NAMALWA (cell line): ENCODE measurements at regions not wholly inside any gene's neighbourhood (a gene's known extent, or its start where the extent isn't known, plus 50 kb on each side); places are given as distances from the start of the nearest gene placed in this dataset.
A peak's percentile ranks its signal among the peaks of the same experiment; 100 is the strongest.
"Not testable (repeated sequence)": the region's sequence is repeated elsewhere in the genome, so short reads cannot be mapped to it uniquely, and the experiment has no call there.

Source experiments
- DNase-seq: peaks from one replicate; pipeline ENCODE4 v3.0.0-alpha.2; 2015; ENCODE audit warnings: low spot score

GRCh38 chr2:219726916-219727315, 99.5 kb downstream of the SLC4A3 start:
- DNase-seq = no peak

GRCh38 chr2:219727771-219728429, 100.5 kb downstream of the SLC4A3 start:
- no peak for DNase-seq

- no peak for DNase-seq
These were observed 101.6 kb downstream of the SLC4A3 start for GRCh38 chr2:219728991-219729487.

DNA sequence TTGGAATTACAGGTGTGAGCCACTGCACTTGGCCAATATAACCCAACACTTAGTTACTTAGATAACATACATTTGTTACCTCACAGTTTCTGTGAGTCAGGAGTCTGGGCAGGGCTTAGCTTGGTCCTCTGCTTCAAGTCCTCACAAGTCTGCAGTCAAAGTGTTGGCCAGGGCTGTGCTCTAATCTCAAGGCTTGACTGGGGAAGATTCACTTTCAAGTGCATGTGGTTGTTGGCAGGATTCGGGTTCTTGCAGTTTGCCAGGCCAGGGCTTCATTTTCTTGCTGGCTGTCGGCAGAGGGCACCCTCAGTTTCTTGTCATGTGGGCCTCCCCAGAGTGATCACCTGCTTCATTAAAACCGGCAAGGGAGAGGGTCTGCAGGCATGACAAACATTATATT, 103.7 kb downstream of the SLC4A3 start:
- no peak for DNase-seq

GRCh38 chr2:219733106-219733505, 105.7 kb downstream of the SLC4A3 start:
- DNase-seq = no peak

DNA sequence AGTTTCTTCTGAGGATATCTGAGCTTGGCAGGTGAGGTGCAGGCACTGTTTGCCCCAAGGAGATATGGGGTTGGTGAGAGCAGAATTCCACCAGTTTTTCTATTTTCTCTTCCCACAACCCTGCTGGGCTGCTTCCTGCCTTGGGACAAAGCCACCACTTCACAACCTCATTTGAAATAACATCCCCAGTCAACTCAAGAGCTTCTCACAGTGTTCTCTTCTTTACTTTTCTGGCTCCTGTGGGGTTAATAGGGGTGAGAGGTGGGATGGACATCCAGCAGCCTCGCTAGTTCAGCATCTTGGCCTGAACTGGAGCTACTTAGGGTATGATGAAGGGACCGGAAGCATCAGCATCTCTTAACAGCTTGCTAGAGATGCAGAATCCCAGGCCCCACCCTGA, 106.3 kb downstream of the SLC4A3 start:
- no peak for DNase-seq

DNA sequence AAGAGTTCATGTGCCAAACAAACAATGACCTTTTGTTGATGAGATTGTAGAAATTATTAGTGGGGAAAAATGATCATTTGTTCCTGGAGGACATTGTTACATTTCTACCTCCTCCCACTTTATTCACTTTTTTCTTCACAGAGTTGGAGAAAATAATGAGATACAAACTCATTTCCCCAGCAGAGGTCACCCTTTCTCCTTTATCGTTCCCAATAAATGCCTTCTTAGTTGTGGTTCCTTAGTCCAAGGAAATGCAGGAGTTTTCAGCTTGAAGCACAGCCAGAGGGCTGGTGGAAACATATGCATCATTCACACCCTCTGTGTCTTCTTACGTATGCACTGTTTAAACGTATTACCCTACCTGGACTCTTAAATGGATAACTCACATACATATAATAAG, 108.8 kb downstream of the SLC4A3 start:
- peak; percentile 57 for DNase-seq

DNA sequence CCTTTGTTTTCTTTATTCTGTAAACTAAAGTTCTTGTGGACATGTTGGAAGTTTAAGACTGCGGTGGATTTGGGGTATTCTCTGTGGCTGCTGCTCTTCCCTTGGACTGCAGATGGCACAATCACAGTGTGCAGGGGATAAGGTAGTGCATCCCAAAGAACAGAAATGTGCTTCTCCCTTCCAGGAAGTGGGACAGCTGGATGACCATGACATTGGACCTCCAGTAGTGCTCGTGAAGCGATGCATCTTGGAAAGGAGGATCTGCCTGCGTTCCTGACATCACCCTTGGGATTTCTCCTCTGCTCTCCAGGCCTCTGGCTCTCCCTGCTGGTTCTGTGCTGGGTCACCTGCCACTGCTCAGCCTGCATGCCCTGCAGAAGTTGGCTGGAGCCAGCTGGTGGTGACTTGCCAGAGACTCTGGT, 109.9 kb downstream of the SLC4A3 start:
- no peak for DNase-seq

DNA sequence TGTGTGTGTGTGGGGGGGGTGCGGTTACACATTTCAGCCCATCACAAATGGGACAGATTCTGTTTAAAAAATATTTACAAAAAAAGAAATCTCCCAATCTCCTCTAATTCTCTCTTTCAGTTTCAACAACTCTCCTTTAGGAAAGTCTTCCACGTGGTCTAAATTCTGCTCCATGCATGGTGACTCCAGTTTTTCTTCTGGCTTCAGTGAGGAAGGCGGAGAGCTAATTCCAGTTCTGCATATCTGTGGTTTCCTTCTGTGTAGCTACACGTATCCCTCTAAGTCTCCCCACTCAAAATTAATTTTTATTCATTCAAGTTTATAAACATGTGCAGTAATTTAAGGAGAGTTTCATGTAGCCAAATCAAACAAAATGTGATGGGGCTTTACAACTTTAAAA, 111.6 kb downstream of the SLC4A3 start:
- DNase-seq = no peak

DNA sequence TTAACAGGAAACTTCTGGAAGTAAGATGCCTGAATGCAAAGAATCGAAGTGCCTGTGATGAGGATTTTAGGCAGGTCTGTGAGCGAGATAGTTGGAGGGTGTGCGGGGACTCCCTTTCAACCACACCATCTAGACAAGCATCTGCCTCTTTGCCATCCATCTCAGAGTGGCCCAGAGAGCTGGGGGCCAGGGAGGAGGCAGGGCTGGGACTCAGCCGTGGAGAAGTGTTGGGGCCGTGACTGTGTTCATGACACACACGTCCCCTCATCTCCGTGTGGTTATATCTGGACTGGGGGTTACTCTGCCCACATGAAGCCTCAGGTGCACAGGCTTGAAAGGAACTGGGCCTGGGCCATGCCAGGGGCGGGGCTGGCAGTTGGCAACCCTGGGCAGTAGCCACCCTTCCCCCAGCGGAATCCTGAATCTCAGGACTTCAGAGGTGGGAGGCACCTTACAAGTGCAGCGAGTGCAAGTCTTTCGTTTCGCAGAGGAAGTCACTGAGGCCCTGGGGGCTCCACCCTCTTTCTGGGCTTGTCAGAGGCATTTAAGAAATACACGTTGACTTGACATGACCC, 112.5 kb downstream of the SLC4A3 start:
- no peak for DNase-seq

DNA sequence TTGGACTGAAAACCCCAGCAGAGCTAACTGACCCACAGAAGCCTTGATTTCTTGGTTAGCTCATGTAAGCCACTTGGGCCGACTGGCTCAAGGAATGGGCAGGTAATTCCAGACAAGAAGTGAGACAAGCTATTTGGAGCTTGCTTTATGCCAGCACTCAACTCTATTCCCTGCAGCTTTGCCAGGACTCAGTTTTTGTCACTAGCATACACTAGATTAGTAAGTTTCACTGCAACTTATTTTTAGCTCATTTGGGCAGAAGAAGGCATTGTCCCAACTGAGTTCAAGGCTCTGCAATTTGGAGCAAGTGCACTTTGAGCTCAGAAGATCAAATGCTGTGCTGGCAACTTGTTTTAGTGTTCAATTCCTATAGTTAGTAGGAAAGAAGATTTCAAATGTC, 116.1 kb downstream of the SLC4A3 start:
- DNase-seq = no peak

DNA sequence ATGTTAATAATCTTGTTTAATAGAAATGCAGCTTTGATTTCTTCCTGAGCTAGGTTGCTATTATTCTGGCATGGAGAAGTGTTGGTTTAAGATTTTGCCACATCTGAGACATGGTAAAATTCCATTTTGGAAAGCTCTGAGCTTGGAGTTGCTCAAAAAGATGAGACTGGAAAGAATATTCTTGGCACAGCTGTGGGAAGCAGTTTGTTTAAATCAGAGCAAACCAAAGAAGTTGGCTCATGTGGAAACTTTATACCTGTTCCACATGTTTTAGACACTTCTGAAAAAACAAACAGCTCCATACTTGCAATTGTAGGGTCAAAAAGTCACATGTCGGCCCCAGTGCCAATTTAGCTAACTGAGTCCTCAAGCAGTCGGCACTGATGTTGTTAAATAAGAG, 116.6 kb downstream of the SLC4A3 start:
- no peak for DNase-seq

- no peak for DNase-seq
These were observed 117.2 kb downstream of the SLC4A3 start for GRCh38 chr2:219744600-219744999.

DNA sequence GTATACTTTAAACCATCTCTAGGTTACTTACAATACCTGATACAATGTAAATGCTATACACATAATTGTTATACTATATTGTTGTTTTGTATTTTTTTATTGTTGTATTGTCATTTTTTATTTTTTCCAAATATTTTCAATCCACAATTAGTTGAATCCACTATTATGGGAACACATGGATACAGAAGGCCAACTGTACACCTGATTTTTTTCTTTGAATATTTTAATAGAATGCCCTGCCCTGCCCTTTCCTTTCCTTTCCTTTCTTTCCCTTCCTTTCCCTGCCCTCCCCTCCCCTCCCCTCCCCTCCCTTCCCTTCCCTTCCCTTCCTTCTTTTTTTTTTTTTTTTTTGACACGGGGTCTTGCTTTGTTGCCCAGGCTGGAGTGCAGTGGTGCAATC, 120.2 kb downstream of the SLC4A3 start:
- no peak for DNase-seq

- DNase-seq = no peak
These were observed 121.5 kb downstream of the SLC4A3 start for GRCh38 chr2:219748671-219749570.

DNA sequence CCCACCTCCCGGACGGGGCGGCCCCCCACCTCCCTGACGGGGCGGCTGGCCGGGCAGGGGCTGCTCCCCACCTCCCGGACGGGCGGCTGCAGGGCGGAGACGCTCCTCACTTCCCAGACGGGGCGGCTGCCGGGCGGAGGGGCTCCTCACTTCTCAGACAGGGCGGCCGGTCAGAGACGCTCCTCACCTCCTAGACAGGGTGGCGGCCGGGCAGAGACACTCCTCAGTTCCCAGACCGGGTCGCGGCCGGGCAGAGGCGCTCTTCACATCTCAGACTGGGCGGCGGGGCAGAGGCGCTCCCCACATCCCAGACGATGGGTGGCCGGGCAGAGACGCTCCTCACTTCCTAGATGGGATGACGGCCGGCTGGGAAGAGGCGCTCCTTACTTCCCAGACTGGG, 123.7 kb downstream of the SLC4A3 start:
- not testable (repeated sequence) for DNase-seq

- DNase-seq = no peak
These were observed 125.3 kb downstream of the SLC4A3 start for GRCh38 chr2:219752726-219753125.

DNA sequence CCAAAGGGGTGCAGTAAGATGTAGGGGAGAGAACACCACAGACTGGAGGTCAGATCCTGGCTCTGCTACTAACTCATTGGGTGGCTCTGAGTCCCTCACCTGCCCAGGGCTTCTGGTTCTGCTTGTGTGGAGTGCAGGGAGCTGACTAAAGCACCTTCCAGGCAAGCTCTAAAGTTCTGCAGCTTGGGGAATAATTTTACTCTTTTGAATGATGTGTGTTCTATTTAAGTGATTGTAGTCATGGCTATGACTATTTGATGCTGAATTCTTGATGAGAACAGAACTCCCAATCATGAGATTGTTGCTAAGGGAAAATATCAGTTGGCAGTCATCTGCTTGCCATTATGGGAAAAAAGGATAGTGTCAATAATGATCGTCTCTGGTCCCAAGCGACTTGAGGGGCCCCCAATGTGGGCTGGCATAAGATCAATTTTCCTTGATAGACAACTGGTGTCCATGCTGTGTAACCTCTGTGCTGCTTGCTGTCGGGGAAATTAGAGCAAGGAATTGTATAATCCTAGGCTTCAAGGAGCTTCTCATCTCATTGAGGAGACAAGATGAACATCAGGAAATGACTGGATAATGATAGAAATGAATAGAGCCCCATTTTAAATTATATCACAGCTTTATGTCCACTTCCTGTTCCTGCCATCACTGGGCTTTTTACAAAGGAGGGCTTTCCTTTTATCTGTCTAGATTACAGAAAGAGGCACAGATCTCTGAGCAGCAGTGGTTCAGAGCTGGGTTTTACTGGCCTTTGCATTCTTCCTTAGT, 131.7 kb downstream of the SLC4A3 start:
- no peak for DNase-seq

DNA sequence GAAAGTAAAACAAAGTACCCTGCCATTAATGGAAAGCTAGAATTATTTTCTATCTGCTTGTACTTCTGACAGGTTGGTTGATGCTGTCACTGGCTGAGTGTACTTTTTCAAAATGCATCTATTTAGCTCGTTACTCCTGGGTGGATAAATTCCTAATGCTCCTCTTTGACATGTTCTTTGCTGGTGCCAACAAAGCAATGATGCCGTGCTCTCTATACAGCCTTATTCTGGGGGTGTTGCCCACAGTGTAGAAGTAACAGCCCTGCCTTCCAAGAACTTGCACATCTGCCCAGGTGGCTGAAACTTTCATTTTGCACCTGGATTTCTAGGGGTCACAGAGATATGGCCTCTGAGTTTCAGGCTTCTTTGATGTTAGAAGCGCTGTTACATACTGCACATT, 132.4 kb downstream of the SLC4A3 start:
- no peak for DNase-seq

- DNase-seq = peak; percentile 7
These were observed 137.9 kb downstream of the SLC4A3 start for GRCh38 chr2:219765231-219765911.

DNA sequence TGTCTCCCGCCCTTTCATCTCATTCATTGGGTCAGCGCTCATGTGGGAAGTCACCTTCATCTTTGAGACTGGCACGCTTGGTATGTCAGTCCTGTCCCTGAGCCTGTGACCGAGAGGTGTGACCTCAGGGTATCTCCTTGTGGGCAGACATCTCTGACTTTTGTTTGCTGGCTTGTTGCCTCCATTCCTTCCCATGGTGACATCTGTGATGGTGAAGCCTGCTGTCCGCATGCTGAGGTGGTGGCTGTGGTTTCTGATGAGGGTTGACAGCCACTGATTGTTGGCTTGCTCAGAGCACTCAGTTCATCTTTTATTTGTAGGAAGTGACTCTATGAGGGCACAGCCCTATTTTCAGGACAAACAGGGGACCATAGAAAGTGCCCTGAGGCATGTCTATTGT, 139.2 kb downstream of the SLC4A3 start:
- DNase-seq = no peak
